Endothelial cell (in vitro differentiated cells): ENCODE measurements at regions not wholly inside any gene's neighbourhood (a gene's known extent, or its start where the extent isn't known, plus 50 kb on each side); places are given as distances from the start of the nearest gene placed in this dataset.

Experiments
- DNase-seq: peaks from one replicate; pipeline ENCODE4 v3.0.0; 2021; ENCODE audit warnings: low spot score
- H3K27ac Mint-ChIP-seq: one replicate; pipeline ENCODE4 v1.8.0; 2021; ENCODE audit warnings: mixed read lengths, inconsistent platforms; ENCODE audit not compliant: unreplicated experiment
- H3K27me3 Mint-ChIP-seq: one replicate; pipeline ENCODE4 v1.8.0; 2021; ENCODE audit warnings: mild to moderate bottlenecking, moderate library complexity, mixed read lengths, inconsistent platforms; ENCODE audit not compliant: unreplicated experiment
- H3K36me3 Mint-ChIP-seq: one replicate; pipeline ENCODE4 v1.8.0; 2021; ENCODE audit warnings: mild to moderate bottlenecking, low read depth, mixed read lengths, inconsistent platforms; ENCODE audit not compliant: unreplicated experiment
- H3K4me1 Mint-ChIP-seq: one replicate; pipeline ENCODE4 v1.8.0; 2021; ENCODE audit warnings: mild to moderate bottlenecking, mixed read lengths, inconsistent platforms; ENCODE audit not compliant: unreplicated experiment
- H3K4me3 Mint-ChIP-seq: one replicate; pipeline ENCODE4 v1.8.0; 2021; ENCODE audit warnings: mild to moderate bottlenecking, mixed read lengths, inconsistent platforms; ENCODE audit not compliant: unreplicated experiment
- H3K9me3 Mint-ChIP-seq: one replicate; pipeline ENCODE4 v1.8.0; 2021; ENCODE audit warnings: mixed read lengths, inconsistent platforms; ENCODE audit not compliant: unreplicated experiment
- TF ChIP-seq, protein P1 (sequence below): fragments of 200-600 bp; sonication (generic); IDR thresholded peaks from one replicate; pipeline ENCODE4 v1.5.0; 2021; ENCODE audit warnings: antibody characterized with exemption; ENCODE audit not compliant: unreplicated experiment

GRCh38 chr18:10398571-10398970, 55.9 kb upstream of the APCDD1 start:
- H3K4me1 Mint-ChIP-seq = peaks cover 9% of the 10 kb centered on the region
- DNase-seq = no peak
- H3K36me3 Mint-ChIP-seq = no peaks in the 10 kb centered on the region
- TF ChIP-seq, protein P1, sequence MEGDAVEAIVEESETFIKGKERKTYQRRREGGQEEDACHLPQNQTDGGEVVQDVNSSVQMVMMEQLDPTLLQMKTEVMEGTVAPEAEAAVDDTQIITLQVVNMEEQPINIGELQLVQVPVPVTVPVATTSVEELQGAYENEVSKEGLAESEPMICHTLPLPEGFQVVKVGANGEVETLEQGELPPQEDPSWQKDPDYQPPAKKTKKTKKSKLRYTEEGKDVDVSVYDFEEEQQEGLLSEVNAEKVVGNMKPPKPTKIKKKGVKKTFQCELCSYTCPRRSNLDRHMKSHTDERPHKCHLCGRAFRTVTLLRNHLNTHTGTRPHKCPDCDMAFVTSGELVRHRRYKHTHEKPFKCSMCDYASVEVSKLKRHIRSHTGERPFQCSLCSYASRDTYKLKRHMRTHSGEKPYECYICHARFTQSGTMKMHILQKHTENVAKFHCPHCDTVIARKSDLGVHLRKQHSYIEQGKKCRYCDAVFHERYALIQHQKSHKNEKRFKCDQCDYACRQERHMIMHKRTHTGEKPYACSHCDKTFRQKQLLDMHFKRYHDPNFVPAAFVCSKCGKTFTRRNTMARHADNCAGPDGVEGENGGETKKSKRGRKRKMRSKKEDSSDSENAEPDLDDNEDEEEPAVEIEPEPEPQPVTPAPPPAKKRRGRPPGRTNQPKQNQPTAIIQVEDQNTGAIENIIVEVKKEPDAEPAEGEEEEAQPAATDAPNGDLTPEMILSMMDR = no peak
- no peak overlapping the region for H3K4me3 Mint-ChIP-seq
- no peaks in the 10 kb centered on the region for H3K9me3 Mint-ChIP-seq
- H3K27me3 Mint-ChIP-seq = peaks cover 4% of the 10 kb centered on the region
- no peak overlapping the region for H3K27ac Mint-ChIP-seq

GRCh38 chr18:10399465-10399864, 55.0 kb upstream of the APCDD1 start:
- no peak overlapping the region for H3K27ac Mint-ChIP-seq
- DNase-seq = no peak
- no peaks in the 10 kb centered on the region for H3K36me3 Mint-ChIP-seq
- H3K4me3 Mint-ChIP-seq = no peak overlapping the region
- H3K27me3 Mint-ChIP-seq = peaks cover 4% of the 10 kb centered on the region
- peaks cover 12% of the 10 kb centered on the region for H3K4me1 Mint-ChIP-seq
- TF ChIP-seq, protein P1 = no peak
- no peaks in the 10 kb centered on the region for H3K9me3 Mint-ChIP-seq

- Mint-ChIP-seq H3K36me3 (no peaks in the 10 kb centered on the region), H3K9me3 (no peaks in the 10 kb centered on the region), H3K4me1 (peaks cover 12% of the 10 kb centered on the region), H3K27me3 (peaks cover 1% of the 10 kb centered on the region), H3K4me3 (no peak overlapping the region), H3K27ac (no peak overlapping the region)
- no peak for DNase-seq
- TF ChIP-seq, protein P1 = no peak
Observed at GRCh38 chr18:10400534-10401307, 53.7 kb upstream of the APCDD1 start.

GRCh38 chr18:10401521-10401920, 52.9 kb upstream of the APCDD1 start:
- H3K4me1 Mint-ChIP-seq = peaks cover 20% of the 10 kb centered on the region
- no peak for DNase-seq
- H3K27me3 Mint-ChIP-seq = no peaks in the 10 kb centered on the region
- no peak overlapping the region for H3K4me3 Mint-ChIP-seq
- TF ChIP-seq, protein P1 = no peak
- no peak overlapping the region for H3K27ac Mint-ChIP-seq
- H3K9me3 Mint-ChIP-seq = no peaks in the 10 kb centered on the region
- no peaks in the 10 kb centered on the region for H3K36me3 Mint-ChIP-seq

GRCh38 chr18:10401930-10402329, 52.5 kb upstream of the APCDD1 start:
- H3K36me3 Mint-ChIP-seq = no peaks in the 10 kb centered on the region
- no peak for DNase-seq
- H3K9me3 Mint-ChIP-seq = no peaks in the 10 kb centered on the region
- no peak overlapping the region for H3K4me3 Mint-ChIP-seq
- TF ChIP-seq, protein P1 = no peak
- peaks cover 24% of the 10 kb centered on the region for H3K4me1 Mint-ChIP-seq
- H3K27ac Mint-ChIP-seq = no peak overlapping the region
- H3K27me3 Mint-ChIP-seq = no peaks in the 10 kb centered on the region
